ENCODE measurements at regions not wholly inside any gene's neighbourhood (a gene's known extent, or its start where the extent isn't known, plus 50 kb on each side); places are given as distances from the start of the nearest gene placed in this dataset.
"Not testable (repeated sequence)": the region's sequence is repeated elsewhere in the genome, so short reads cannot be mapped to it uniquely, and the experiment has no call there.

DNA sequence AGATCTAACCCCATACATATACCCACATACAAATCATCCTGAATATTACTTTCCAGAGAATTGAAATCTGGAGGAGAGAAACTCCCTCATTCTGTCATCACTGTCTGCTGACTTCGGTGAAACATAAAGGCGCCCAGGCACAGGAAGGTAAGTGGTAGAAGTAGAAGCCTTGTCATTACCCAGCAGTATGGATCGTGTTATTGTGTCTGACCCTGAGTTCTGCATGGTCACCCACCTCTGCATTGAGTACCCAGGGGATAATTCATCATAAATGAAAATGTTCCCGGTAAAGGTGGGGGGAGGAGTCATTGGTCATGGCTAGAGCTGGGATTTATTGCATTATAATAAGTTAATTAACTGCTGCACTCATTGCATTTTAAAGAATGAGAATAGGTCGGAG lies 342.6 kb upstream of the PKN2 start:
- H3K36me3 ChIP-seq (ENCODE audit: insufficient read depth, low read length): no peaks in the 10 kb centered on the region
- peak overlapping the region; percentile 6; the same call in 1 of the 2 replicates for H3K9ac ChIP-seq (ENCODE audit: low read depth, low read length)
- H3K4me1 ChIP-seq (ENCODE audit: insufficient read depth, low read length): no peaks in the 10 kb centered on the region
- H3K9me3 ChIP-seq (ENCODE audit: control insufficient read depth, insufficient read depth, low read length): no peaks in the 10 kb centered on the region

DNA sequence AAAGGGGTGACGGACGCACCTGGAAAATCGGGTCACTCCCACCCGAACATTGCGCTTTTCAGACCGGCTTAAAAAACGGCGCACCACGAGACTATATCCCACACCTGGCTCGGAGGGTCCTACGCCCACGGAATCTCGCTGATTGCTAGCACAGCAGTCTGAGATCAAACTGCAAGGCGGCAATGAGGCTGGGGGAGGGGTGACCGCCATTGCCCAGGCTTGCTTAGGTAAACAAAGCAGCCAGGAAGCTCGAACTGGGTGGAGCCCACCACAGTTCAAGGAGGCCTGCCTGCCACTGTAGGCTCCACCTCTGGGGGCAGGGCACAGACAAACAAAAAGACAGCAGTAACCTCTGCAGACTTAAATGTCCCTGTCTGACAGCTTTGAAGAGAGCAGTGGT lies 342.0 kb upstream of the PKN2 start:
- not testable (repeated sequence) for H3K36me3 ChIP-seq (ENCODE audit: insufficient read depth, low read length); H3K9ac ChIP-seq (ENCODE audit: low read depth, low read length); H3K4me1 ChIP-seq (ENCODE audit: insufficient read depth, low read length); H3K9me3 ChIP-seq (ENCODE audit: control insufficient read depth, insufficient read depth, low read length)

- Histone ChIP-seq H3K4me1 (ENCODE audit: insufficient read depth, low read length) (no peaks in the 10 kb centered on the region), H3K36me3 (ENCODE audit: insufficient read depth, low read length) (no peaks in the 10 kb centered on the region; the same call in 1 of the 2 replicates)
These were observed 333.4 kb upstream of the PKN2 start for GRCh38 chr1:88350648-88351047.

DNA sequence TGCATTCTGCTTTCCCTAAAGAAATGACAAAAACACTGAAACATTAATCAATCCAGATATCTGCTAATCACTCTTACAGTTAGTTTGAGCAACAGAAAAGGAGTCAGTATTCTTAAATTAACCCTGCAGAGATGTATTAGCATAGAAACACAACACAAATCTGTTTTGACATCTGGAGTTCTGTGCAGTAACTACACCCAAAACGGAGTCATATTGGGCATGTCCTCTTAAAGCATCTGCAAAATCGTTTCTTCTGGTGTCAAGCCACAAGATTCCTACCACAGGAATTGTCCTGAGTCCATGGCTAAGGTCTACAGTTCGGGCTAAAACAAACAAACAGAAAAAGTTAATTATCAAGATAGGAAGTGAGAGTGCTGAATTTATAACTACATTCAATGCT lies 332.1 kb upstream of the PKN2 start:
- Histone ChIP-seq H3K9ac (ENCODE audit: low read depth, low read length) (no peak overlapping the region), H3K36me3 (ENCODE audit: insufficient read depth, low read length) (no peaks in the 10 kb centered on the region; the same call in 1 of the 2 replicates), H3K4me1 (ENCODE audit: insufficient read depth, low read length) (no peaks in the 10 kb centered on the region), H3K9me3 (ENCODE audit: control insufficient read depth, insufficient read depth, low read length) (no peaks in the 10 kb centered on the region)

More at GRCh38 chr1:88350648-88351047, 333.4 kb upstream of the PKN2 start:
- H3K9me3 ChIP-seq (ENCODE audit: control insufficient read depth, insufficient read depth, low read length): no peaks in the 10 kb centered on the region
- H3K9ac ChIP-seq (ENCODE audit: low read depth, low read length): no peak overlapping the region

DNA sequence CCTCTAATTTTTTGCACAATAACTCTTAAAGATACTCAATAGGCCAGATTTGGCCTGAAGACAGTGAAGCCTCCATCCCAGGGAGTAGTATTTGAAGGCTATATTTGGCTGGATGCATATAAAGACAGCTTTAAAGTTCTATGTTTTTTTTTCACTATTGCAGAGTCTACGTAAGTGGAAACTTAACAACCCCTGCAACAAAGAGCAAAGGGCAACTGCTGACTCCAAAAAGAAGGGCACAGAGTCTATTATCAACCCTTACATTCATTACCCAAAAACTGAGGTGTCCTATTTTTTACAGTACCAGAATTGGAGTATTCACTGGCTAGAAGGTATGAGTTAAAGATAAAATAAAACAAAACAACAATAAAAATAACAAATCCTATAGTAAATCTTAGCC lies 329.8 kb upstream of the PKN2 start:
- Histone ChIP-seq H3K9ac (ENCODE audit: low read depth, low read length) (no peak overlapping the region), H3K4me1 (ENCODE audit: insufficient read depth, low read length) (no peaks in the 10 kb centered on the region), H3K36me3 (ENCODE audit: insufficient read depth, low read length) (no peaks in the 10 kb centered on the region; the same call in 1 of the 2 replicates), H3K9me3 (ENCODE audit: control insufficient read depth, insufficient read depth, low read length) (no peaks in the 10 kb centered on the region)

DNA sequence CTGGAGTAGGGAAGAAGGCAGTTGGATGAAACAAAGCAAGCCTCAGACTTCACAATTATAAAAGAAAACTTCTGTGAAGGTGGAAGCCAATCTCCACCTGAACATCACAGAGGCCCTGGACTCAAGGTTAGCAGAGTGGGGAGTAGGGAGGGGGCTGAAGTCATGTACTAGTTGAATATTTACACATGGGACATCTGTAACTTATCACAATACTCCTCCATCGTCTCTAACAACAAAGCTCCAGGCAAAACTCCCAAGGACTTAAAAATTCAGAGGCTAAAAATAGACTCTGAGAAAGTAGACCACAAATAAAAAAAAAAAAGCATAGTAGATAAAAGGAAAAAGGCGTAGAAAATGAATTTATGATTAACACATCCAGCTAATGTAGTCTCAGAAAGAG lies 326.3 kb upstream of the PKN2 start:
- H3K9ac ChIP-seq (ENCODE audit: low read depth, low read length): no peak overlapping the region
- H3K36me3 ChIP-seq (ENCODE audit: insufficient read depth, low read length): no peaks in the 10 kb centered on the region; the same call in 1 of the 2 replicates
- H3K9me3 ChIP-seq (ENCODE audit: control insufficient read depth, insufficient read depth, low read length): no peaks in the 10 kb centered on the region
- no peaks in the 10 kb centered on the region for H3K4me1 ChIP-seq (ENCODE audit: insufficient read depth, low read length)

- no peaks in the 10 kb centered on the region for H3K4me1 ChIP-seq (ENCODE audit: insufficient read depth, low read length)
These were observed 312.5 kb upstream of the PKN2 start for GRCh38 chr1:88371436-88372023.

DNA sequence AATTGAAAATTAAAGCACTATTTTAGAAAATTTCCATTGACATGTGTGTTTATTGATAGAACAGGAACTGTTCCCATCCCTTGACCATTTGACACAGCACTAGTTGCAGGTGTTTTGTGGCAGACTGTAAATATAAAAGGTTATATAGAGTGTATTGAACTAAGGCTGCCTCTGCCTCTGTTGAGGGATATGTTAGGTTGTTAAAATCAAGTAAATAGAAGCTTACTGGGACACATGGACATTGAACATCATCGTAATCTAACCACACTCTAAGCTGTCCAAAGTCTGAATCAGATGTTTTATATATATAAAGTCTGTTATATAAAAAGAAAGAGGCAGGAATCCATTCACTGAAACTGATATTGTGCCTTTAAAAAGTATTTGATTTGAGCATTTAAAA lies 308.1 kb upstream of the PKN2 start:
- Histone ChIP-seq H3K36me3 (ENCODE audit: insufficient read depth, low read length) (no peaks in the 10 kb centered on the region), H3K9me3 (ENCODE audit: control insufficient read depth, insufficient read depth, low read length) (no peaks in the 10 kb centered on the region)

More at GRCh38 chr1:88371436-88372023, 312.5 kb upstream of the PKN2 start:
- no peaks in the 10 kb centered on the region for H3K9me3 ChIP-seq (ENCODE audit: control insufficient read depth, insufficient read depth, low read length)
- H3K36me3 ChIP-seq (ENCODE audit: insufficient read depth, low read length): no peaks in the 10 kb centered on the region
- no peak overlapping the region for H3K9ac ChIP-seq (ENCODE audit: low read depth, low read length)

GRCh38 chr1:88376421-88376820 lies 307.7 kb upstream of the PKN2 start:
- no peak overlapping the region for H3K9ac ChIP-seq (ENCODE audit: low read depth, low read length)
- H3K4me1 ChIP-seq (ENCODE audit: insufficient read depth, low read length): no peaks in the 10 kb centered on the region
- no peaks in the 10 kb centered on the region for H3K36me3 ChIP-seq (ENCODE audit: insufficient read depth, low read length)
- H3K9me3 ChIP-seq (ENCODE audit: control insufficient read depth, insufficient read depth, low read length): no peaks in the 10 kb centered on the region

More for the DNA sequence above, 308.1 kb upstream of the PKN2 start:
- no peaks in the 10 kb centered on the region for H3K4me1 ChIP-seq (ENCODE audit: insufficient read depth, low read length)
- no peak overlapping the region for H3K9ac ChIP-seq (ENCODE audit: low read depth, low read length)

DNA sequence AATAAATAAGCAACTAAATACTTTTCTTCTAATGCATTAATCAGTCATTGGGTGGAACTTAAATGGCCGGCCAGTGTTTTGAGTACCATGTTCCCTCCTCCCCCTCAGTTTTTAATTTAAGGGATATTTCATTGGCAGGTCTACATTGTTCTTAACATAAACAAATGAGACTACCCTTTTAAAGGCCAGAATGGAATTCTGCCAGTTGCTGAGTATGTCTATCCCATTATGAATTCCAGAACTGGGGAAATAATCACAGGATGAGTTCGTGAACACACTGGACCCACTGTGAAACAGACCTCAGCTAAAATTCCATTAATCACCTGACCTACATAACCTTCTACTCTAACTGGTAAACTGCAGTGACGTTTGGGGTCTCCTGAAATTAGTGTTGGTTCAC lies 305.5 kb upstream of the PKN2 start:
- H3K36me3 ChIP-seq (ENCODE audit: insufficient read depth, low read length): no peaks in the 10 kb centered on the region
- H3K4me1 ChIP-seq (ENCODE audit: insufficient read depth, low read length): no peaks in the 10 kb centered on the region
- H3K9ac ChIP-seq (ENCODE audit: low read depth, low read length): no peak overlapping the region
- H3K9me3 ChIP-seq (ENCODE audit: control insufficient read depth, insufficient read depth, low read length): no peaks in the 10 kb centered on the region; the same call in 1 of the 2 replicates

- no peaks in the 10 kb centered on the region for H3K36me3 ChIP-seq (ENCODE audit: insufficient read depth, low read length)
- no peak overlapping the region for H3K9ac ChIP-seq (ENCODE audit: low read depth, low read length)
- no peaks in the 10 kb centered on the region for H3K4me1 ChIP-seq (ENCODE audit: insufficient read depth, low read length)
- no peaks in the 10 kb centered on the region for H3K9me3 ChIP-seq (ENCODE audit: control insufficient read depth, insufficient read depth, low read length)
These were observed 289.1 kb upstream of the PKN2 start for GRCh38 chr1:88394958-88395357.

DNA sequence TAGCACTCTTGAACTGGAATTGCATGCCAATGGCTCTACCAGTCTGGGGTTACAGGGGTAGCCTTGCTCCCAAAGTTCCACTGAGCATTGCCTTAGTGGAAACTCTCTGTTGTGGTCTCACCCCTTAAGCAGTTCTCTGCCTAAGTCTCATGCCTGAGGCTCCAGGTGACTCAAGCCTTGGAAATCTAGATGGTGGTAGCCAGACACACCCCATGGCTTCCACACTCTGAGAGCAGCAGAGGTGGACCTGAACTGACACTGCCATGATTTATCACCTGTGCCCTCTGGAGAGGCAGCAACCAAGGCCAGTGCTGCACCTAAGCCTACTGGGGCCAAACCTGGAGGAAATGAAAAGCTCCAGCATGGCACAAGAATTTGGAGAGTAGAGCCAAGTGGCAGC lies 285.7 kb upstream of the PKN2 start:
- Histone ChIP-seq H3K9me3 (ENCODE audit: control insufficient read depth, insufficient read depth, low read length) (no peaks in the 10 kb centered on the region), H3K4me1 (ENCODE audit: insufficient read depth, low read length) (no peaks in the 10 kb centered on the region), H3K9ac (ENCODE audit: low read depth, low read length) (no peak overlapping the region), H3K36me3 (ENCODE audit: insufficient read depth, low read length) (no peaks in the 10 kb centered on the region)

- Histone ChIP-seq H3K4me1 (ENCODE audit: insufficient read depth, low read length) (peaks cover 4% of the 10 kb centered on the region; the same call in 1 of the 2 replicates), H3K9me3 (ENCODE audit: control insufficient read depth, insufficient read depth, low read length) (no peaks in the 10 kb centered on the region), H3K36me3 (ENCODE audit: insufficient read depth, low read length) (no peaks in the 10 kb centered on the region), H3K9ac (ENCODE audit: low read depth, low read length) (no peak overlapping the region)
These were observed 284.4 kb upstream of the PKN2 start for GRCh38 chr1:88399690-88400089.

GRCh38 chr1:88401313-88401712 lies 282.8 kb upstream of the PKN2 start:
- Histone ChIP-seq H3K9me3 (ENCODE audit: control insufficient read depth, insufficient read depth, low read length) (no peaks in the 10 kb centered on the region), H3K4me1 (ENCODE audit: insufficient read depth, low read length) (peaks cover 9% of the 10 kb centered on the region; the same call in 1 of the 2 replicates), H3K36me3 (ENCODE audit: insufficient read depth, low read length) (no peaks in the 10 kb centered on the region), H3K9ac (ENCODE audit: low read depth, low read length) (no peak overlapping the region)

DNA sequence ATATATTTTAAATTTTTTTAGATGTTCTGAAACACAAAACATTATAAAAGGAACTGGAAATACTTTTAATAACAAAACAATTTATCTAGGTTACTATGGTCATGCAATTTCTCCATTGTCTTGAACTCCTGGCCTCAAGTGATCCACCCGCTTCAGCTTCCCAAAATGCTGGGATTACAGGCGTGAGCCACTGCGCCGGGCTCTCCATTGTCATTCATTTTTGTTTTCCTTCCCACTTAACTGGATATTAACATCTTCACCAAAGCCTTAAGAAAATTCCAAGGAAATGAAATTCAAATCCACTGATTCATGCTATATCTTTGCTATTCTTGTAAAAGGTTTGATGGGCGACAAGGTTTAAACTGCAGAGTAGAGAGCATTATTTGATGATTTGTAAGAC lies 279.5 kb upstream of the PKN2 start:
- H3K36me3 ChIP-seq (ENCODE audit: insufficient read depth, low read length): no peaks in the 10 kb centered on the region
- no peak overlapping the region; the same call in 1 of the 2 replicates for H3K9ac ChIP-seq (ENCODE audit: low read depth, low read length)
- H3K9me3 ChIP-seq (ENCODE audit: control insufficient read depth, insufficient read depth, low read length): peaks cover 9% of the 10 kb centered on the region
- peaks cover 9% of the 10 kb centered on the region; the same call in 1 of the 2 replicates for H3K4me1 ChIP-seq (ENCODE audit: insufficient read depth, low read length)

All from ES-I3 (cell line).